DOHH2 (cell line): ENCODE measurements at regions not wholly inside any gene's neighbourhood (a gene's known extent, or its start where the extent isn't known, plus 50 kb on each side); places are given as distances from the start of the nearest gene placed in this dataset.

Source experiments
- CTCF ChIP-seq: fragments of 200-600 bp; sonication (generic); IDR thresholded peaks from one replicate; pipeline ENCODE4 v1.5.1; 2014; ENCODE audit warnings: antibody characterized with exemption, mild to moderate bottlenecking, low read depth, low read length; ENCODE audit not compliant: poor library complexity, severe bottlenecking
- EZH2phosphoT487 ChIP-seq: fragments of 200-600 bp; sonication (generic); IDR thresholded peaks from 2 replicates; pipeline ENCODE4 v1.6.1; 2017; ENCODE audit warnings: borderline replicate concordance, mild to moderate bottlenecking, antibody characterized with exemption, low read length, moderate library complexity, mixed read lengths

DNA sequence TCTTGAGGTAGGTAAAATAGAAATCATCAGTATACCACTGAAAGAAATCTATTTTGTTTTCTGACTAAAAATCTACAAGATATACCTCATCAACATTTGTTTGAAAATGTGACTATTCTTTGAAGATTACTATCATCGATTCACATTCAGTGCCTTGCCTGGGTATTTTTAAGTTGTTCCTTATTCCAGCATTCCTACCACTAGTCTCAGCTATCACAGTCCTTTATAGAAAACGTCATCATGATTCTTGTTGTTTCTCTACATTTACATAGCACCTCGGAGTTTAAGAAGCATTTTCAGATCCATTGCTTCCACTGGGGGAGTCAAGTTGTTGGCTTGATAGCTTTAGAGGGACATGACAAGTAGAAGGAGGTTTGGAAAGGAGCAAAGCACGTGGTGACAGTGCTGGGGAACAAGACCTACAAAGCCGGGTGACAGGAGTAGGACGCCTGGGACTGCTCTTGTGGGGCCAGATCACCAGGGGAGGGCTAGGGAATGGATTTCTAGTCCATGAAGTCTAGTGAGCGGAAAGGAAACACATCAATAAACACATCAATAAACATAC is 61.5 kb downstream of the HES1 start:
- TF ChIP-seq CTCF (no peak), EZH2phosphoT487 (no peak)
